ENCODE measurements at regions not wholly inside any gene's neighbourhood (a gene's known extent, or its start where the extent isn't known, plus 50 kb on each side); places are given as distances from the start of the nearest gene placed in this dataset.
"Not testable (repeated sequence)": the region's sequence is repeated elsewhere in the genome, so short reads cannot be mapped to it uniquely, and the experiment has no call there.

- no peak overlapping the region for H3K4me3 ChIP-seq
- no peaks in the 10 kb centered on the region for H3K36me3 ChIP-seq (ENCODE audit: low read depth, missing control alignments)
- intact Hi-C loops (cut with DNase I; ENCODE audit: low total_unique reads) = no loop called here
- no peaks in the 10 kb centered on the region for H3K9me3 ChIP-seq
- DNase-seq = no peak
- 92 to 97% methylated on average over 1 of the region's 1 CpG for WGBS, 2 donors
- no peaks in the 10 kb centered on the region for H3K4me1 ChIP-seq
- H3K27ac ChIP-seq = no peak overlapping the region
- H3K27me3 ChIP-seq = no peaks in the 10 kb centered on the region
- TF ChIP-seq POLR2A (IDR thresholded peaks at IDR 0.05) (no peak), CTCF (IDR thresholded peaks at IDR 0.05) (no peak)
These were observed 80.6 kb upstream of the HMCN1 start for GRCh38 chr1:185653615-185654014.

- Histone ChIP-seq H3K4me3 (no peak overlapping the region), H3K36me3 (ENCODE audit: low read depth, missing control alignments) (no peaks in the 10 kb centered on the region), H3K4me1 (no peaks in the 10 kb centered on the region), H3K9me3 (no peaks in the 10 kb centered on the region), H3K27me3 (no peaks in the 10 kb centered on the region), H3K27ac (no peak overlapping the region)
- intact Hi-C loops (cut with DNase I; ENCODE audit: low total_unique reads) = no loop called here
- WGBS, 2 donors = 79 to 87% methylated on average over 2 of the region's 2 CpGs
- TF ChIP-seq POLR2A (IDR thresholded peaks at IDR 0.05) (no peak), CTCF (IDR thresholded peaks at IDR 0.05) (no peak)
- DNase-seq = no peak
These were observed 81.8 kb upstream of the HMCN1 start for GRCh38 chr1:185652348-185652747.

GRCh38 chr1:185650602-185651230, 83.5 kb upstream of the HMCN1 start:
- WGBS, 2 donors = 90 to 91% methylated on average over 3 of the region's 3 CpGs
- Histone ChIP-seq H3K27ac (no peak overlapping the region), H3K36me3 (ENCODE audit: low read depth, missing control alignments) (no peaks in the 10 kb centered on the region), H3K4me3 (no peak overlapping the region), H3K4me1 (no peaks in the 10 kb centered on the region), H3K9me3 (no peaks in the 10 kb centered on the region), H3K27me3 (no peaks in the 10 kb centered on the region)
- intact Hi-C loops (cut with DNase I; ENCODE audit: low total_unique reads) = no loop called here
- no peak for DNase-seq
- TF ChIP-seq CTCF (IDR thresholded peaks at IDR 0.05) = no peak
- no peak for TF ChIP-seq POLR2A (IDR thresholded peaks at IDR 0.05)

GRCh38 chr1:185648858-185649589, 85.2 kb upstream of the HMCN1 start:
- Histone ChIP-seq H3K4me3 (peak overlapping the region in 1 of 2 donors; percentile 30), H3K4me1 (peaks cover 5% of the 10 kb centered on the region), H3K27me3 (no peaks in the 10 kb centered on the region), H3K36me3 (ENCODE audit: low read depth, missing control alignments) (no peaks in the 10 kb centered on the region), H3K27ac (no peak overlapping the region), H3K9me3 (no peaks in the 10 kb centered on the region)
- intact Hi-C loops (cut with DNase I; ENCODE audit: low total_unique reads) = no loop called here
- WGBS, 2 donors = 89 to 100% methylated on average over 4 to 38 of the region's 38 CpGs
- DNase-seq = no peak
- no peak for TF ChIP-seq CTCF (IDR thresholded peaks at IDR 0.05)
- TF ChIP-seq POLR2A (IDR thresholded peaks at IDR 0.05) = no peak

- intact Hi-C loops (cut with DNase I; ENCODE audit: low total_unique reads); H3K27me3 ChIP-seq; DNase-seq; H3K9me3 ChIP-seq; H3K27ac ChIP-seq; H3K4me3 ChIP-seq; H3K36me3 ChIP-seq (ENCODE audit: low read depth, missing control alignments); H3K4me1 ChIP-seq: not testable (repeated sequence)
- 87 to 92% methylated on average over 12 of the region's 12 CpGs for WGBS, 2 donors
These were observed 86.5 kb upstream of the HMCN1 start for GRCh38 chr1:185647597-185648267.
